ENCODE measurements at regions not wholly inside any gene's neighbourhood (a gene's known extent, or its start where the extent isn't known, plus 50 kb on each side); places are given as distances from the start of the nearest gene placed in this dataset.

DNA sequence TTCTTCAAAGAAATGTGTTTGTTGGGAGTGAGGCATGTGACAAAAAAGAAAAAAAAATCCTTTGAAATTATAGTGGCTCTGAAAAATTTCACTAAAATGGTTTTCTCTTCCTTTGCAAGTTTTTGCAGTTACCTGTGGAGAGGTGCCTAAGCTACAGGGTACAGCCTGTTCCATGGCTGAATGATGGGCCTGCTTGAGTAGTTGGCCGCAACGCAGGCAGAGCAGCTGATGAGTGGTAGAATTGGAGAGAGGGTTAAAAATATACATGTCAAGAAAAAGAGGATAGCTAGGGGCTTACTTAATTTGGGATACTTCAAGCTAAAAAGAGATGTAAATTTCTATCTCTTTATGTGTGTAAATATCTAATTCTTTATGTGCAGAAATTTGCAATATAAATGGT lies 629.1 kb upstream of the SLC10A2 start:
- Histone ChIP-seq H3K27ac (ENCODE audit: poor library complexity, severe bottlenecking) (no peak overlapping the region), H3K27me3 (ENCODE audit: insufficient read depth, poor library complexity, severe bottlenecking) (no peaks in the 10 kb centered on the region), H3K36me3 (ENCODE audit: low read depth) (no peaks in the 10 kb centered on the region), H3K4me3 (ENCODE audit: severe bottlenecking) (no peak overlapping the region), H3K4me1 (ENCODE audit: insufficient read depth, poor library complexity, severe bottlenecking) (no peaks in the 10 kb centered on the region), H3K9me3 (ENCODE audit: severe bottlenecking) (no peaks in the 10 kb centered on the region)
- DNase-seq (ENCODE audit: low spot score) (no peak), ATAC-seq (ENCODE audit: low read depth) (no peak)
- no peak for TF ChIP-seq CTCF (IDR thresholded peaks at IDR 0.05; ENCODE audit: poor library complexity, severe bottlenecking)

GRCh38 chr13:103694471-103694870 lies 628.3 kb upstream of the SLC10A2 start:
- H3K27ac ChIP-seq (ENCODE audit: poor library complexity, severe bottlenecking) = no peak overlapping the region
- H3K9me3 ChIP-seq (ENCODE audit: severe bottlenecking) = no peaks in the 10 kb centered on the region
- H3K36me3 ChIP-seq (ENCODE audit: low read depth) = no peaks in the 10 kb centered on the region
- H3K27me3 ChIP-seq (ENCODE audit: insufficient read depth, poor library complexity, severe bottlenecking) = no peaks in the 10 kb centered on the region
- DNase-seq (ENCODE audit: low spot score) (no peak), ATAC-seq (ENCODE audit: low read depth) (no peak)
- no peak overlapping the region for H3K4me3 ChIP-seq (ENCODE audit: severe bottlenecking)
- TF ChIP-seq CTCF (IDR thresholded peaks at IDR 0.05; ENCODE audit: poor library complexity, severe bottlenecking) = no peak
- H3K4me1 ChIP-seq (ENCODE audit: insufficient read depth, poor library complexity, severe bottlenecking) = no peaks in the 10 kb centered on the region

GRCh38 chr13:103694033-103694432 lies 627.8 kb upstream of the SLC10A2 start:
- Histone ChIP-seq H3K4me1 (ENCODE audit: insufficient read depth, poor library complexity, severe bottlenecking) (no peaks in the 10 kb centered on the region), H3K4me3 (ENCODE audit: severe bottlenecking) (no peak overlapping the region), H3K36me3 (ENCODE audit: low read depth) (no peaks in the 10 kb centered on the region), H3K27me3 (ENCODE audit: insufficient read depth, poor library complexity, severe bottlenecking) (no peaks in the 10 kb centered on the region), H3K9me3 (ENCODE audit: severe bottlenecking) (no peaks in the 10 kb centered on the region), H3K27ac (ENCODE audit: poor library complexity, severe bottlenecking) (no peak overlapping the region)
- DNase-seq (ENCODE audit: low spot score) (no peak), ATAC-seq (ENCODE audit: low read depth) (no peak)
- TF ChIP-seq CTCF (IDR thresholded peaks at IDR 0.05; ENCODE audit: poor library complexity, severe bottlenecking) = no peak

DNA sequence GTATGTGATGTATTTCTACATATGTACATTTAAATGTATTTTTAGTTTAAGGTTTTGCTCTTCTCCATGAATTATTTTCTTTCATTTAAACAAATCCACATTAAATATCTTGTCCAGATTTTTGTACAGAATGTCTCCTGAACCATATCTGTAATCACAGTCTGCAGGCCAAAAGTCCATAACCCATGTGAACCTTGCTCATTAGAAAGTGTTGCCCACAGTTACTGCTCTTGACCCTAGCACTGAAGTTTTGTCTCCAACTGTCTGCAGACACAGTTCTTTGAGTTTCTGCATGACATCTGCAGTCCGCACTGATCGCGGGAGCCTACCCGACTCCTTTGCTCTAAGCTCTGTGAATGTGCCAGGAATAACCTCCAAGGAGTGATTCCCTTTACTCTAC lies 626.2 kb upstream of the SLC10A2 start:
- H3K36me3 ChIP-seq (ENCODE audit: low read depth) = no peaks in the 10 kb centered on the region
- no peaks in the 10 kb centered on the region for H3K27me3 ChIP-seq (ENCODE audit: insufficient read depth, poor library complexity, severe bottlenecking)
- no peaks in the 10 kb centered on the region for H3K4me1 ChIP-seq (ENCODE audit: insufficient read depth, poor library complexity, severe bottlenecking)
- H3K4me3 ChIP-seq (ENCODE audit: severe bottlenecking) = no peak overlapping the region
- H3K27ac ChIP-seq (ENCODE audit: poor library complexity, severe bottlenecking) = no peak overlapping the region
- no peaks in the 10 kb centered on the region for H3K9me3 ChIP-seq (ENCODE audit: severe bottlenecking)
- ATAC-seq (ENCODE audit: low read depth) = no peak
- no peak for TF ChIP-seq CTCF (IDR thresholded peaks at IDR 0.05; ENCODE audit: poor library complexity, severe bottlenecking)
- no peak for DNase-seq (ENCODE audit: low spot score)

- no peaks in the 10 kb centered on the region for H3K27me3 ChIP-seq (ENCODE audit: insufficient read depth, poor library complexity, severe bottlenecking)
- no peaks in the 10 kb centered on the region for H3K4me1 ChIP-seq (ENCODE audit: insufficient read depth, poor library complexity, severe bottlenecking)
- H3K27ac ChIP-seq (ENCODE audit: poor library complexity, severe bottlenecking) = no peak overlapping the region
- H3K9me3 ChIP-seq (ENCODE audit: severe bottlenecking) = no peaks in the 10 kb centered on the region
- H3K4me3 ChIP-seq (ENCODE audit: severe bottlenecking) = no peak overlapping the region
- ATAC-seq (ENCODE audit: low read depth) (no peak), DNase-seq (ENCODE audit: low spot score) (no peak)
- TF ChIP-seq CTCF (IDR thresholded peaks at IDR 0.05; ENCODE audit: poor library complexity, severe bottlenecking) = no peak
- H3K36me3 ChIP-seq (ENCODE audit: low read depth) = no peaks in the 10 kb centered on the region
Observed at GRCh38 chr13:103676329-103676728, 610.1 kb upstream of the SLC10A2 start.

Data from RWPE2 (cell line).